ENCODE measurements at regions not wholly inside any gene's neighbourhood (a gene's known extent, or its start where the extent isn't known, plus 50 kb on each side); places are given as distances from the start of the nearest gene placed in this dataset.

GRCh38 chr3:43213631-43214030 is 72.7 kb upstream of the SNRK start:
- WGBS (ENCODE audit: extremely low coverage, insufficient coverage, insufficient read length) = no CpG with 5 or more reads among the region's 1 CpG
- no peak overlapping the region for H3K23ac ChIP-seq (ENCODE audit: low read length)
- no peak for DNase-seq

GRCh38 chr3:43212914-43213611 is 73.3 kb upstream of the SNRK start:
- H4K8ac ChIP-seq (ENCODE audit: low read depth, low read length) = no peak overlapping the region
- H3K79me1 ChIP-seq (ENCODE audit: low read length) = no peaks in the 10 kb centered on the region

More at GRCh38 chr3:43213631-43214030, 72.7 kb upstream of the SNRK start:
- Histone ChIP-seq H3K79me2 (ENCODE audit: control insufficient read depth, insufficient read depth, low read length, poor library complexity) (no peaks in the 10 kb centered on the region), H4K91ac (ENCODE audit: low read depth, low read length) (no peak overlapping the region), H3K4me3 (ENCODE audit: low read depth, low read length) (no peak overlapping the region), H3K14ac (ENCODE audit: low read length) (no peak overlapping the region), H3K27me3 (ENCODE audit: insufficient read depth, low read length) (no peaks in the 10 kb centered on the region), H4K8ac (ENCODE audit: low read depth, low read length) (no peak overlapping the region), H3K9ac (ENCODE audit: low read length) (no peak overlapping the region), H2BK5ac (ENCODE audit: low read depth, low read length, poor library complexity) (no peak overlapping the region), H3K4me1 (ENCODE audit: control insufficient read depth in 1 of 2, insufficient read depth in 2 of 2, low read length in 2 of 2) (no peaks in the 10 kb centered on the region), H3K9me3 (ENCODE audit: insufficient read depth, low read depth, low read length) (no peaks in the 10 kb centered on the region), H3K27ac (ENCODE audit: low read depth, low read length) (no peak overlapping the region), H2BK12ac (ENCODE audit: low read length) (no peak overlapping the region), H3K36me3 (ENCODE audit: control insufficient read depth in 1 of 2, insufficient read depth in 2 of 2, low read length in 2 of 2) (no peaks in the 10 kb centered on the region), H3K18ac (ENCODE audit: low read length) (no peak overlapping the region), H3K4me2 (ENCODE audit: low read length) (no peak overlapping the region), H2BK120ac (ENCODE audit: insufficient read depth, low read length, poor library complexity) (no peak overlapping the region), H3K4ac (ENCODE audit: low read depth, low read length) (no peak overlapping the region), H4K12ac (ENCODE audit: low read depth, low read length) (no peak overlapping the region), H3K79me1 (ENCODE audit: low read length) (no peaks in the 10 kb centered on the region), H2AFZ (ENCODE audit: insufficient read depth, low read length, poor library complexity) (no peak overlapping the region), H2AK5ac (ENCODE audit: low read length) (no peak overlapping the region)

GRCh38 chr3:43211681-43212080 is 74.7 kb upstream of the SNRK start:
- no peak overlapping the region for H2AFZ ChIP-seq (ENCODE audit: insufficient read depth, low read length, poor library complexity)
- no peak overlapping the region for H4K8ac ChIP-seq (ENCODE audit: low read depth, low read length)
- no peak overlapping the region for H2BK120ac ChIP-seq (ENCODE audit: insufficient read depth, low read length, poor library complexity)
- H2BK5ac ChIP-seq (ENCODE audit: low read depth, low read length, poor library complexity) = no peak overlapping the region
- H3K27ac ChIP-seq (ENCODE audit: low read depth, low read length) = no peak overlapping the region
- no peak overlapping the region for H3K4ac ChIP-seq (ENCODE audit: low read depth, low read length)
- no peak overlapping the region for H3K9ac ChIP-seq (ENCODE audit: low read length)
- H3K36me3 ChIP-seq (ENCODE audit: control insufficient read depth in 1 of 2, insufficient read depth in 2 of 2, low read length in 2 of 2) = no peaks in the 10 kb centered on the region
- H3K14ac ChIP-seq (ENCODE audit: low read length) = no peak overlapping the region
- H2BK12ac ChIP-seq (ENCODE audit: low read length) = no peak overlapping the region
- no peaks in the 10 kb centered on the region for H3K4me1 ChIP-seq (ENCODE audit: control insufficient read depth in 1 of 2, insufficient read depth in 2 of 2, low read length in 2 of 2)
- WGBS (ENCODE audit: extremely low coverage, insufficient coverage, insufficient read length) = no CpG with 5 or more reads among the region's 5 CpGs
- DNase-seq = no peak
- H2AK5ac ChIP-seq (ENCODE audit: low read length) = no peak overlapping the region
- H3K27me3 ChIP-seq (ENCODE audit: insufficient read depth, low read length) = no peaks in the 10 kb centered on the region
- no peak overlapping the region for H4K91ac ChIP-seq (ENCODE audit: low read depth, low read length)
- H4K12ac ChIP-seq (ENCODE audit: low read depth, low read length) = no peak overlapping the region
- no peak overlapping the region for H3K4me3 ChIP-seq (ENCODE audit: low read depth, low read length)
- no peaks in the 10 kb centered on the region for H3K9me3 ChIP-seq (ENCODE audit: insufficient read depth, low read depth, low read length)
- no peaks in the 10 kb centered on the region for H3K79me1 ChIP-seq (ENCODE audit: low read length)
- H3K18ac ChIP-seq (ENCODE audit: low read length) = no peak overlapping the region
- no peaks in the 10 kb centered on the region for H3K79me2 ChIP-seq (ENCODE audit: control insufficient read depth, insufficient read depth, low read length, poor library complexity)
- H3K4me2 ChIP-seq (ENCODE audit: low read length) = no peak overlapping the region
- H3K23ac ChIP-seq (ENCODE audit: low read length) = no peak overlapping the region

More at GRCh38 chr3:43212914-43213611, 73.3 kb upstream of the SNRK start:
- no peak overlapping the region for H3K14ac ChIP-seq (ENCODE audit: low read length)
- no peak overlapping the region for H4K12ac ChIP-seq (ENCODE audit: low read depth, low read length)
- no peak overlapping the region for H4K91ac ChIP-seq (ENCODE audit: low read depth, low read length)
- no peaks in the 10 kb centered on the region for H3K9me3 ChIP-seq (ENCODE audit: insufficient read depth, low read depth, low read length)
- no peak overlapping the region for H3K4ac ChIP-seq (ENCODE audit: low read depth, low read length)
- no peaks in the 10 kb centered on the region for H3K27me3 ChIP-seq (ENCODE audit: insufficient read depth, low read length)
- no peak overlapping the region for H3K4me3 ChIP-seq (ENCODE audit: low read depth, low read length)
- H3K9ac ChIP-seq (ENCODE audit: low read length) = no peak overlapping the region
- no peak overlapping the region for H3K27ac ChIP-seq (ENCODE audit: low read depth, low read length)
- no peak overlapping the region for H2BK120ac ChIP-seq (ENCODE audit: insufficient read depth, low read length, poor library complexity)
- no peak overlapping the region for H3K18ac ChIP-seq (ENCODE audit: low read length)
- no peak overlapping the region for H3K4me2 ChIP-seq (ENCODE audit: low read length)
- no peak overlapping the region for H2BK12ac ChIP-seq (ENCODE audit: low read length)
- DNase-seq = no peak
- no peak overlapping the region for H2AK5ac ChIP-seq (ENCODE audit: low read length)
- no peaks in the 10 kb centered on the region for H3K36me3 ChIP-seq (ENCODE audit: control insufficient read depth in 1 of 2, insufficient read depth in 2 of 2, low read length in 2 of 2)
- no peaks in the 10 kb centered on the region for H3K4me1 ChIP-seq (ENCODE audit: control insufficient read depth in 1 of 2, insufficient read depth in 2 of 2, low read length in 2 of 2)
- no peak overlapping the region for H2AFZ ChIP-seq (ENCODE audit: insufficient read depth, low read length, poor library complexity)
- WGBS (ENCODE audit: extremely low coverage, insufficient coverage, insufficient read length) = no CpG with 5 or more reads among the region's 8 CpGs
- no peak overlapping the region for H2BK5ac ChIP-seq (ENCODE audit: low read depth, low read length, poor library complexity)
- H3K79me2 ChIP-seq (ENCODE audit: control insufficient read depth, insufficient read depth, low read length, poor library complexity) = no peaks in the 10 kb centered on the region
- no peak overlapping the region for H3K23ac ChIP-seq (ENCODE audit: low read length)

- Histone ChIP-seq H4K8ac (ENCODE audit: low read depth, low read length) (no peak overlapping the region), H3K4me2 (ENCODE audit: low read length) (no peak overlapping the region), H4K91ac (ENCODE audit: low read depth, low read length) (no peak overlapping the region)
Observed at GRCh38 chr3:43210049-43211027, 76.0 kb upstream of the SNRK start.

More at GRCh38 chr3:43210049-43211027, 76.0 kb upstream of the SNRK start:
- Histone ChIP-seq H3K4me1 (ENCODE audit: control insufficient read depth in 1 of 2, insufficient read depth in 2 of 2, low read length in 2 of 2) (no peaks in the 10 kb centered on the region), H3K14ac (ENCODE audit: low read length) (no peak overlapping the region), H3K9me3 (ENCODE audit: insufficient read depth, low read depth, low read length) (no peaks in the 10 kb centered on the region), H2BK120ac (ENCODE audit: insufficient read depth, low read length, poor library complexity) (no peak overlapping the region), H2AK5ac (ENCODE audit: low read length) (no peak overlapping the region), H3K9ac (ENCODE audit: low read length) (no peak overlapping the region), H2BK12ac (ENCODE audit: low read length) (no peak overlapping the region), H3K79me1 (ENCODE audit: low read length) (no peaks in the 10 kb centered on the region), H3K27me3 (ENCODE audit: insufficient read depth, low read length) (no peaks in the 10 kb centered on the region), H3K27ac (ENCODE audit: low read depth, low read length) (no peak overlapping the region), H3K18ac (ENCODE audit: low read length) (no peak overlapping the region), H3K4me3 (ENCODE audit: low read depth, low read length) (no peak overlapping the region), H3K23ac (ENCODE audit: low read length) (peak overlapping the region; percentile 17), H3K36me3 (ENCODE audit: control insufficient read depth in 1 of 2, insufficient read depth in 2 of 2, low read length in 2 of 2) (no peaks in the 10 kb centered on the region), H3K4ac (ENCODE audit: low read depth, low read length) (no peak overlapping the region), H4K12ac (ENCODE audit: low read depth, low read length) (no peak overlapping the region), H2BK5ac (ENCODE audit: low read depth, low read length, poor library complexity) (no peak overlapping the region), H3K79me2 (ENCODE audit: control insufficient read depth, insufficient read depth, low read length, poor library complexity) (no peaks in the 10 kb centered on the region), H2AFZ (ENCODE audit: insufficient read depth, low read length, poor library complexity) (no peak overlapping the region)
- no peak for DNase-seq
- WGBS (ENCODE audit: extremely low coverage, insufficient coverage, insufficient read length) = no CpG with 5 or more reads among the region's 8 CpGs
